ENCODE measurements at regions not wholly inside any gene's neighbourhood (a gene's known extent, or its start where the extent isn't known, plus 50 kb on each side); places are given as distances from the start of the nearest gene placed in this dataset.
"Not testable (repeated sequence)": the region's sequence is repeated elsewhere in the genome, so short reads cannot be mapped to it uniquely, and the experiment has no call there.

- 84 to 86% methylated on average over 11 of the region's 11 CpGs for WGBS, 2 donors
- Histone ChIP-seq H3K36me3 (ENCODE audit: low read depth, missing control alignments) (no peaks in the 10 kb centered on the region), H3K9me3 (no peaks in the 10 kb centered on the region), H3K27ac (no peak overlapping the region), H3K4me3 (no peak overlapping the region), H3K27me3 (no peaks in the 10 kb centered on the region), H3K4me1 (peaks cover 3% of the 10 kb centered on the region)
- DNase-seq: no peak
- intact Hi-C loops (cut with DNase I; ENCODE audit: low total_unique reads): no loop called here
- TF ChIP-seq POLR2A (IDR thresholded peaks at IDR 0.05): no peak
Measured at GRCh38 chr2:111618978-111619902, 264.8 kb downstream of the ANAPC1 start.

DNA sequence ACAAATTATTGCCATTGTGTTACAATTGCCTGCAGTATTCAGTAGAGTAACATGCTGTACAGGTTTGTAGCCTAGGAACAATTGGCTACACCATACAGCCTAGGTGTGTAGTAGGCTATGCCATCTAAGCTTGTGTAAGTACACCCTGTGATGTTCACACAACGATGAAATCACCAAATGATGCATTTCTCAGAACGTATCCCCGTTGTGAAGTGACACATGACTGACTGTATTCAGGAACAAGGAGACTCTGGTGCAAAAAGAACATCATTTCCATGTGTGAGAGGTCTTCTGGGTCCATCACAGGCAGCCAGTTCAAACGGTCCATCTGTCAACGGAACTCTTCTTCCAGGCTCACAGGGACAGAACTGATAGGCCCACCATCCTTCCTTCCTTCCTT is 263.7 kb downstream of the ANAPC1 start:
- Histone ChIP-seq H3K9me3 (no peaks in the 10 kb centered on the region), H3K4me1 (peaks cover 3% of the 10 kb centered on the region), H3K27me3 (no peaks in the 10 kb centered on the region), H3K27ac (no peak overlapping the region), H3K4me3 (no peak overlapping the region), H3K36me3 (ENCODE audit: low read depth, missing control alignments) (no peaks in the 10 kb centered on the region)
- WGBS, 2 donors: 81 to 94% methylated on average over 5 of the region's 5 CpGs
- no peak for DNase-seq
- intact Hi-C loops (cut with DNase I; ENCODE audit: low total_unique reads): no loop called here
- TF ChIP-seq, protein P1, sequence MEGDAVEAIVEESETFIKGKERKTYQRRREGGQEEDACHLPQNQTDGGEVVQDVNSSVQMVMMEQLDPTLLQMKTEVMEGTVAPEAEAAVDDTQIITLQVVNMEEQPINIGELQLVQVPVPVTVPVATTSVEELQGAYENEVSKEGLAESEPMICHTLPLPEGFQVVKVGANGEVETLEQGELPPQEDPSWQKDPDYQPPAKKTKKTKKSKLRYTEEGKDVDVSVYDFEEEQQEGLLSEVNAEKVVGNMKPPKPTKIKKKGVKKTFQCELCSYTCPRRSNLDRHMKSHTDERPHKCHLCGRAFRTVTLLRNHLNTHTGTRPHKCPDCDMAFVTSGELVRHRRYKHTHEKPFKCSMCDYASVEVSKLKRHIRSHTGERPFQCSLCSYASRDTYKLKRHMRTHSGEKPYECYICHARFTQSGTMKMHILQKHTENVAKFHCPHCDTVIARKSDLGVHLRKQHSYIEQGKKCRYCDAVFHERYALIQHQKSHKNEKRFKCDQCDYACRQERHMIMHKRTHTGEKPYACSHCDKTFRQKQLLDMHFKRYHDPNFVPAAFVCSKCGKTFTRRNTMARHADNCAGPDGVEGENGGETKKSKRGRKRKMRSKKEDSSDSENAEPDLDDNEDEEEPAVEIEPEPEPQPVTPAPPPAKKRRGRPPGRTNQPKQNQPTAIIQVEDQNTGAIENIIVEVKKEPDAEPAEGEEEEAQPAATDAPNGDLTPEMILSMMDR (IDR thresholded peaks at IDR 0.05): no peak
- TF ChIP-seq POLR2A (IDR thresholded peaks at IDR 0.05): no peak

- H3K27ac ChIP-seq: no peak overlapping the region
- H3K36me3 ChIP-seq (ENCODE audit: low read depth, missing control alignments): no peaks in the 10 kb centered on the region
- H3K9me3 ChIP-seq: no peaks in the 10 kb centered on the region
- peaks cover 2% of the 10 kb centered on the region for H3K4me1 ChIP-seq
- 85 to 94% methylated on average over 3 of the region's 3 CpGs for WGBS, 2 donors
- no peaks in the 10 kb centered on the region for H3K27me3 ChIP-seq
- no peak overlapping the region for H3K4me3 ChIP-seq
- intact Hi-C loops (cut with DNase I; ENCODE audit: low total_unique reads): no loop called here
- TF ChIP-seq, protein P1 (IDR thresholded peaks at IDR 0.05): no peak
- no peak for TF ChIP-seq POLR2A (IDR thresholded peaks at IDR 0.05)
- no peak for DNase-seq
Measured at GRCh38 chr2:111622859-111623258, 261.1 kb downstream of the ANAPC1 start.

GRCh38 chr2:111623380-111623779 is 260.6 kb downstream of the ANAPC1 start:
- DNase-seq: no peak
- WGBS, 2 donors: 98 to 100% methylated on average over 3 of the region's 3 CpGs
- no peaks in the 10 kb centered on the region for H3K4me1 ChIP-seq
- intact Hi-C loops (cut with DNase I; ENCODE audit: low total_unique reads): no loop called here
- no peak overlapping the region for H3K27ac ChIP-seq
- no peaks in the 10 kb centered on the region for H3K9me3 ChIP-seq
- no peak overlapping the region for H3K4me3 ChIP-seq
- no peaks in the 10 kb centered on the region for H3K27me3 ChIP-seq
- H3K36me3 ChIP-seq (ENCODE audit: low read depth, missing control alignments): no peaks in the 10 kb centered on the region
- no peak for TF ChIP-seq POLR2A (IDR thresholded peaks at IDR 0.05)
- TF ChIP-seq, protein P1 (IDR thresholded peaks at IDR 0.05): no peak

DNA sequence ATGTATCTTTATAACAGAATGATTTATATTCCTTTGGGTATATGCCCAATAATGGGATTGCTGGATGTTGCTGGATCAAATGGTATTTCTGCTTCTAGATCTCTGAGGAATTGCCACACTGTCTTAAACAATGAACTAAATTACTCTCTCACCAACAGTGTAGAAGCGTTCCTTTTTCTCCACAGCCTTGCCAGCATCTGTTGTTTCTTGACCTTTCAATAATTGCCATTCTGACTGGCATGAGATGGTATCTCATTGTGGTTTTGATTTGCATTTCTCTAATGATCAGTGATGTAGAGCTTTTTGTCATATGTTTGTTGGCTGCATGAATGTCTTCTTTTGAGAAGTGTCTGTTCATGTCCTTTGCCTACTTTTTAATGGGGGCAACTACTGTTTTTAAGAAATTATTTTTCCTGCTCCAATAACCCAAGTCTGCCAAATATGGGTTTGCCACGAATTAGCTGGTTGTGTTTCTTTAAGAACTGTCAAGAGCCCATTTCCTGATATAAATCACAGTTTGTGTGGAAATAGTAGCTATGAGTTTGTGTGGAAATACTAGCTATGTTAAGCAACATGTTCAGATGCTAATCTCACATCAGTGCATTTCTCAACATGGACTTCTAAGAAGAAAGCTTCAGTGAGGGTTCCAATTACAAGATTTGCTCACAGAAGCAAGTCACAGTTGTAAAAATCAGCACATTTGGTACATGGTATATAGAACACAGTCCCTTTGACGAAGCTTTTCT is 259.4 kb downstream of the ANAPC1 start:
- no peak overlapping the region for H3K4me3 ChIP-seq
- 78 to 81% methylated on average over 3 of the region's 3 CpGs for WGBS, 2 donors
- intact Hi-C loops (cut with DNase I; ENCODE audit: low total_unique reads): no loop called here

DNA sequence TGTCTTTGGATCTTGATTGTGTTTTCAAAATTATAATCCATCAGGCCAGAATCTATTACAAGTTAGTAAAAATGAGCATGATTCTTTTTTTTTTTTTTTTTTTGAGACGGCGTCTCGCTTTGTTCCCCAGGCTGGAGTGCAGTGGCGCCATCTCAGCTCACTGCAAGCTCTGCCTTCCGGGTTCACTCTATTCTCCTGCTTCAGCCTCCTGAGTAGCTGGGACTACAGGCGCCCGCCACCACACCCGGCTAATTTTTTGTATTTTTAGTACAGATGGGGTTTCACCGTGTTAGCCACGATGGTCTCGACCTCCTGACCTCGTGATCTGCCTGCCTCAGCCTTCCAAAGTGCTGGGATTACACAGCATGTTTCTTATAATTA is 258.8 kb downstream of the ANAPC1 start:
- DNase-seq; H3K4me1 ChIP-seq; intact Hi-C loops (cut with DNase I; ENCODE audit: low total_unique reads); H3K27ac ChIP-seq; H3K9me3 ChIP-seq; H3K27me3 ChIP-seq; H3K36me3 ChIP-seq (ENCODE audit: low read depth, missing control alignments); H3K4me3 ChIP-seq: not testable (repeated sequence)
- 86 to 87% methylated on average over 12 of the region's 12 CpGs for WGBS, 2 donors

More for the DNA sequence above, 259.4 kb downstream of the ANAPC1 start:
- H3K36me3 ChIP-seq (ENCODE audit: low read depth, missing control alignments): no peaks in the 10 kb centered on the region
- DNase-seq: no peak
- TF ChIP-seq POLR2A (IDR thresholded peaks at IDR 0.05): no peak
- TF ChIP-seq, protein P1 (IDR thresholded peaks at IDR 0.05): no peak
- H3K27me3 ChIP-seq: no peaks in the 10 kb centered on the region
- no peak overlapping the region for H3K27ac ChIP-seq
- H3K4me1 ChIP-seq: no peaks in the 10 kb centered on the region
- H3K9me3 ChIP-seq: no peaks in the 10 kb centered on the region
